Natural killer cell (primary cell): ENCODE measurements at regions not wholly inside any gene's neighbourhood (a gene's known extent, or its start where the extent isn't known, plus 50 kb on each side); places are given as distances from the start of the nearest gene placed in this dataset.

ENCODE experiments used
- ATAC-seq, 3 donors: fragments of 150-1000 bp in 2 of 3; fragments of 200-7000 bp in 1 of 3; cut with Tn5 transposase; 1 replicate in 1 of 3; 2 replicates in 2 of 3; pipeline ENCODE4 v1.10.0; 2021; ENCODE audit warnings: mild to moderate bottlenecking in 2 of 3, moderate library complexity in 2 of 3
- DNase-seq, 2 donors: peaks; one replicate each; pipeline versions ENCODE4 v3.0.0 to v3.0.0-alpha.2; 2013 to 2021; ENCODE audit warnings: mixed read lengths in 1 of 2
- H3K27ac ChIP-seq: one replicate; pipeline ENCODE4 v1.5.1; 2013; ENCODE audit warnings: mild to moderate bottlenecking, low read length
- H3K27me3 ChIP-seq: one replicate; pipeline ENCODE4 v1.6.1; 2013; ENCODE audit warnings: low read length; ENCODE audit not compliant: control insufficient read depth, insufficient read depth
- H3K36me3 ChIP-seq: one replicate; pipeline ENCODE4 v1.6.1; 2013; ENCODE audit warnings: low read length; ENCODE audit not compliant: control insufficient read depth, insufficient read depth
- H3K4me1 ChIP-seq: one replicate; pipeline ENCODE4 v1.6.1; 2013; ENCODE audit warnings: low read length; ENCODE audit not compliant: control insufficient read depth, insufficient read depth
- H3K4me3 ChIP-seq: one replicate; pipeline ENCODE4 v1.5.1; 2013; ENCODE audit warnings: low read length
- H3K9me3 ChIP-seq: one replicate; pipeline ENCODE4 v1.6.1; 2013; ENCODE audit warnings: low read length; ENCODE audit not compliant: control insufficient read depth, insufficient read depth
- H3K27ac Mint-ChIP-seq, 2 donors: one replicate each; pipeline ENCODE4 v1.8.0; 2022; ENCODE audit warnings: mild to moderate bottlenecking in 2 of 2, mixed read lengths in 2 of 2, moderate library complexity in 1 of 2
- H3K27me3 Mint-ChIP-seq, 2 donors: one replicate each; pipeline ENCODE4 v1.8.0; 2022; ENCODE audit warnings: low read depth in 2 of 2, mixed read lengths in 2 of 2
- H3K36me3 Mint-ChIP-seq: one replicate; pipeline ENCODE4 v1.8.0; 2022; ENCODE audit warnings: mixed read lengths
- H3K4me1 Mint-ChIP-seq, 2 donors: one replicate each; pipeline ENCODE4 v1.8.0; 2022; ENCODE audit warnings: mixed read lengths in 2 of 2
- H3K4me3 Mint-ChIP-seq: one replicate; pipeline ENCODE4 v1.8.0; 2022; ENCODE audit warnings: mild to moderate bottlenecking, moderate library complexity, mixed read lengths
- H3K9me3 Mint-ChIP-seq, 2 donors: one replicate each; pipeline ENCODE4 v1.8.0; 2022; ENCODE audit warnings: mixed read lengths in 2 of 2
- CTCF ChIP-seq: fragments of 200-600 bp; IDR thresholded peaks from one replicate; pipeline ENCODE4 v1.8.0; 2022; ENCODE audit warnings: antibody characterized with exemption
- WGBS: methylation state at CpG from one replicate; pipeline ENCODE4 v1.1.7; 2013; ENCODE audit warnings: missing lambda C conversion rate; ENCODE audit not compliant: insufficient coverage; 5-methylcytosine and 5-hydroxymethylcytosine counted together
- intact Hi-C: fragments of 100-400 bp; cut with micrococcal nuclease; formaldehyde crosslinking; loops from one replicate; pipeline ENCODE4 v1.14.2; 2022

DNA sequence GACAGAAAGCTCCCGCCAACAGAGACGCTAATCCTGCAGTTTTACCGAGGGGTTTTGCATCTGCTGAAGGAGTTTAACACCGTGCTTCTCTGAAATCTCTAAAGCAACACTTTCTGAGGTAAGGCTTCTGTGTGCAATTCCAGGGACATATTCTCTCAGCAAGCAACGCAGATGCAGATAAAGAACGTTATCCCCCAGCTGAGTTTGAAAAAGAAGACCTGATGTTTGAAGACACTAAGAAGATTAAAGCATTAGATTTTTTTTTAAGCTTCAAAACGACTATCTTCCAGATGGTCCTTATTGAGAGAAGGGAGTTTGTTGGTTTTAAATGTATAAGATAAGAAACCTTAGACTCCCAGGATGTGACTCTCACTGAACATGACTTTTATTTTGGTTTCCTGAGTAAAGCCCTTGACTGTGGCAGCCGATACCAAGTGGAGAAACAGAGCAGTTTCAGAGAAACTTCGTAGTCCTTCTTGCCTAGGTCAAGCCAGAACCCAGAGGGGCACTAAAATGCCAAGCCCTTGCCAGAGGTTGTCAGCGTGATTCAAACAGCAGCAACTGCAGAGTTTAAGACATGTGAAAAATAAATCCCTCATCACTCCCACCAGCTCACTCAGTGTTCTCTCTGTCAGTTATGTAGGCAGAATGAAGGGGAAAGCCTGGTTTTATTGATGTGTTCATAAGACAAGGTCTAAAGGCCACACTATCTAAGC, 353.3 kb upstream of the CNR1 start:
- no peaks in the 10 kb centered on the region for H3K36me3 Mint-ChIP-seq
- intact Hi-C loops: no loop called here
- H3K4me3 Mint-ChIP-seq: no peak overlapping the region
- no peaks in the 10 kb centered on the region for H3K4me1 Mint-ChIP-seq
- Histone ChIP-seq H3K9me3 (no peaks in the 10 kb centered on the region), H3K4me3 (no peak overlapping the region), H3K27me3 (no peaks in the 10 kb centered on the region), H3K36me3 (no peaks in the 10 kb centered on the region), H3K27ac (no peak overlapping the region), H3K4me1 (no peaks in the 10 kb centered on the region)
- ATAC-seq (no peak), DNase-seq (no peak)
- no peak for TF ChIP-seq CTCF
- H3K27me3 Mint-ChIP-seq: no peaks in the 10 kb centered on the region
- no peak overlapping the region for H3K27ac Mint-ChIP-seq
- 73% methylated on average over 10 of the region's 10 CpGs for WGBS
- peaks cover 4% of the 10 kb centered on the region in 2 donors for H3K9me3 Mint-ChIP-seq

DNA sequence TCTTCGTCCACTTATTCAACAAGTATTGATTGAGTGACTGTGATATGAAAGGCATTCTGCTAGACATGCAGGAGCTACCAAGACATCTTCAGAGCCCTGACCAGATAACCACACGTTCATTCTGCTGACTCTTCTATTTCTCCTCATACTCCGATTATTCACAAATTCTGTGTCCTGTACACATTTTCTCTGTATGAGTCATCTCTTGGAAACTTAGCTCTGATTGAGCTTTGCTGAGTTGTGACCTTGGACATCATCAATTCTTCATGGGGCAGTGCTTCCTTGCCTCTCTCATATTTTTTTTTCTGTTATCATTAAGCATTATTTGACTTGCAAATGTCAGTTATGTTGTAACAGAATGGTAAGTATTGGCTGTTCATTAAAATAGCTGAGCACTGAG, 351.6 kb upstream of the CNR1 start:
- H3K27me3 ChIP-seq: no peaks in the 10 kb centered on the region
- no peak overlapping the region for H3K27ac ChIP-seq
- no peak overlapping the region for H3K4me3 ChIP-seq
- H3K9me3 Mint-ChIP-seq: peaks cover 4% of the 10 kb centered on the region in 2 donors
- DNase-seq (no peak), ATAC-seq (no peak)
- no peaks in the 10 kb centered on the region for H3K4me1 ChIP-seq
- 83% methylated on average over 3 of the region's 3 CpGs for WGBS
- no peak overlapping the region for H3K27ac Mint-ChIP-seq
- no peak overlapping the region for H3K4me3 Mint-ChIP-seq
- no peaks in the 10 kb centered on the region for H3K9me3 ChIP-seq
- H3K36me3 Mint-ChIP-seq: no peaks in the 10 kb centered on the region
- peaks cover 0 to 2% of the 10 kb centered on the region in 2 donors for H3K27me3 Mint-ChIP-seq
- H3K4me1 Mint-ChIP-seq: no peaks in the 10 kb centered on the region
- H3K36me3 ChIP-seq: no peaks in the 10 kb centered on the region
- intact Hi-C loops: no loop called here
- TF ChIP-seq CTCF: no peak

- no peaks in the 10 kb centered on the region for H3K36me3 Mint-ChIP-seq
- WGBS: 94% methylated on average over 4 of the region's 4 CpGs
- DNase-seq: no peak
- no peak overlapping the region for H3K27ac Mint-ChIP-seq
- Histone ChIP-seq H3K4me3 (no peak overlapping the region), H3K27ac (no peak overlapping the region), H3K27me3 (no peaks in the 10 kb centered on the region), H3K9me3 (no peaks in the 10 kb centered on the region), H3K4me1 (no peaks in the 10 kb centered on the region), H3K36me3 (no peaks in the 10 kb centered on the region)
- H3K4me1 Mint-ChIP-seq: no peaks in the 10 kb centered on the region
- H3K4me3 Mint-ChIP-seq: no peak overlapping the region
- ATAC-seq: no peak
- TF ChIP-seq CTCF: no peak
- H3K27me3 Mint-ChIP-seq: peaks cover 0 to 2% of the 10 kb centered on the region in 2 donors
- H3K9me3 Mint-ChIP-seq: peaks cover 0 to 2% of the 10 kb centered on the region in 2 donors
- intact Hi-C loops: no loop called here
Observed at GRCh38 chr6:88513920-88514319, 347.8 kb upstream of the CNR1 start.

DNA sequence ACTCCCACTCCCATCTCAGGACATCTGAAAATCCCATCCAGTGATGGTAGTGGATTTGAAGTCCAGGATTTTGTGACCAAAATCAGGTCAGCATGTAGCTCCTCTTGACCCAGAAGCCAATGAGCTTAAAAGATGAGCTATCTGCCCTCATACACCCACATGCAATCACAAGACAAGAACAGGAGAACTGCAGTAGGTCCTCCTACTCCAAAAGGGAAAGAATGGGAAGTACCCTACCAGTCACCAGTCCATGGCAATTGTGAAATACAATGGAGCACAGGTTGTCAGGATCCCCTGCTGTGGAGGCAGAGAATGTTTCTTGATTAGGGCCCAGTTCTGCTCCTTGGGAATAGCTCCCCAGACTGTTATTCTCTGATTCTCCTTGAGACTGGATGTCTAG, 347.3 kb upstream of the CNR1 start:
- Mint-ChIP-seq H3K9me3 (peaks cover 0 to 2% of the 10 kb centered on the region in 2 donors), H3K27me3 (peaks cover 0 to 2% of the 10 kb centered on the region in 2 donors)
- intact Hi-C loops: no loop called here

More for the DNA sequence above, 347.3 kb upstream of the CNR1 start:
- Histone ChIP-seq H3K4me1 (no peaks in the 10 kb centered on the region), H3K4me3 (no peak overlapping the region), H3K27me3 (no peaks in the 10 kb centered on the region), H3K27ac (no peak overlapping the region), H3K36me3 (no peaks in the 10 kb centered on the region), H3K9me3 (no peaks in the 10 kb centered on the region)
- no peak for ATAC-seq
- TF ChIP-seq CTCF: no peak
- H3K36me3 Mint-ChIP-seq: no peaks in the 10 kb centered on the region
- no peak for DNase-seq
- H3K4me1 Mint-ChIP-seq: no peaks in the 10 kb centered on the region
- no peak overlapping the region for H3K27ac Mint-ChIP-seq
- H3K4me3 Mint-ChIP-seq: no peak overlapping the region
